Endometrium (tissue), 2 donors: ENCODE measurements at regions not wholly inside any gene's neighbourhood (a gene's known extent, or its start where the extent isn't known, plus 50 kb on each side); places are given as distances from the start of the nearest gene placed in this dataset.

Source experiments
- FAIRE-seq: peaks from 2 replicates; lab custom pipeline; 2012; peaks lifted over from hg19 to GRCh38; lab: Jason Lieb, UNC
- donor health status: control.
- donor health status: control.

DNA sequence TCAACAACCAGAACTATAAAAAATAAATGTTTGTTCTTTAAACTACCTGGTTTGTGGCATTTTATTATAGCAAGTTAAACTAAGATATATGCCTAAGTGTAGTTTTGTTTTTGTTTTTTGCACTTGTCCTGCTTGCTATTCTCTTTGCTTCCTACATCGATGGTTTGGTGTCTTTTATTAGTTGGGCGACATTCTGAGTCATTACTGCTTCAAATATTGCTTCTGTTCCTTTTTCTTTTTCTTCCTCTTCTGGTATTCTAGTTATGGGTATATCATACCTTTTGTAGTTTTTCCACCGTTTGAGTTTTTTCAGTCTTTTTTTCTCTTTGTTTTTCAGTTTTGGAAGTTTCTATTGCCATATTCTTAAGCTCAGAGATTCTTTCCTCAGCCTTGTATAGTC lies 86.9 kb downstream of the MACIR start:
- no peak for FAIRE-seq

DNA sequence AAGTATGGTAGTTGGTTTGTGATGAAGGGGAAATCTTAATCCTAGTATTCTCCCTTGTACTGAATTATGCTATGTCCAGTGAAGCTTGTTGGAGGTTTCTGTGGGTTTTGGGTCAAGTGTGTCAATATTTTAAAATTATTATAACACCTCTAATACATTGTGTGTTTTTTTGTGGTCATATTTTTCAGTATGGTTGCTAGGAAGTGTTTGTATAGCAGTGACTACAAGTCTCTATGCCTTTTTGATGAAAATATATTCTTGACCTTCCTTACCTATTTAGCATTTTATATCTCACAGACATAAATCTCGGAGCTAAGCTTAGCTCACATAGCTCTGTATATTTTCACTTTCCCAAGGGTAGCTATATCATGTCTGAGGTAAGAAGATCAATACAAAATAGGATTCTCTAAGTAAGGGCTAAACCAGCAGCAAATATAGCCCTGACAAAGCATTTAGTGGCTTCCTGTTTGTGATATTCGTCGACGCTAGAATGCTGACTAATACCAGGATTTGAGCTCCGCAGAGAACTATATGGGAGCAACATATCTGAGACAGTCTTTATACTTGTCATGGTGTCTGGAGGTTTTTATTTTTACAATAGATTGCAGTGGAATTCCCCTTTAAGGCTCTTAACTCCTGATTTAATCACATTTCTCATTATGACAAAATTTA lies 82.3 kb downstream of the MACIR start:
- FAIRE-seq: no peak

GRCh38 chr5:103340132-103340531 lies 81.6 kb downstream of the MACIR start:
- no peak for FAIRE-seq

- no peak for FAIRE-seq
Observed at GRCh38 chr5:103336941-103337340, 78.4 kb downstream of the MACIR start.

GRCh38 chr5:103333376-103333775 lies 74.8 kb downstream of the MACIR start:
- no peak for FAIRE-seq

DNA sequence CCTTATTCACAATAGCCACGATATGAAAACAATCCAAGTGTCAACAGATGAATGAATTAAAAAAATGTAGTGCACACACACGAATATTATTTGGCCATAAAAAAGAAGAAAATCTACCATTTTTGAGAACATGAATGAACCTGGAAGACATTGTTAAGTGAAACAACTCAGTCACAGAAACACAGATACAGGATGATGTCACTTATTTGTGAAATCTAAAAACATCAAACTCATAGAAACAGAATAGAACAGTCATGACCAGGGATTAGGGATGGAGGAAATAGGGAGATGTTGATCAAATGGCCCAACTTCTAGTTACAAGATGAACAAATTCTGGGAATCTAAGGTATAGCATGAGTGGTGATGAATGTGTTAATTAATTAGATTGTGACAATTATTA lies 72.3 kb downstream of the MACIR start:
- no peak for FAIRE-seq
